ENCODE measurements at regions not wholly inside any gene's neighbourhood (a gene's known extent, or its start where the extent isn't known, plus 50 kb on each side); places are given as distances from the start of the nearest gene placed in this dataset.

- H3K27ac ChIP-seq, result no peak overlapping the region
- TF ChIP-seq ZFX (IDR thresholded peaks at IDR 0.05; ENCODE audit: borderline replicate concordance) (no peak), CTCF (IDR thresholded peaks at IDR 0.05) (no peak)
These were observed 210.7 kb upstream of the SLC24A2 start for GRCh38 chr9:19999491-20000057.

DNA sequence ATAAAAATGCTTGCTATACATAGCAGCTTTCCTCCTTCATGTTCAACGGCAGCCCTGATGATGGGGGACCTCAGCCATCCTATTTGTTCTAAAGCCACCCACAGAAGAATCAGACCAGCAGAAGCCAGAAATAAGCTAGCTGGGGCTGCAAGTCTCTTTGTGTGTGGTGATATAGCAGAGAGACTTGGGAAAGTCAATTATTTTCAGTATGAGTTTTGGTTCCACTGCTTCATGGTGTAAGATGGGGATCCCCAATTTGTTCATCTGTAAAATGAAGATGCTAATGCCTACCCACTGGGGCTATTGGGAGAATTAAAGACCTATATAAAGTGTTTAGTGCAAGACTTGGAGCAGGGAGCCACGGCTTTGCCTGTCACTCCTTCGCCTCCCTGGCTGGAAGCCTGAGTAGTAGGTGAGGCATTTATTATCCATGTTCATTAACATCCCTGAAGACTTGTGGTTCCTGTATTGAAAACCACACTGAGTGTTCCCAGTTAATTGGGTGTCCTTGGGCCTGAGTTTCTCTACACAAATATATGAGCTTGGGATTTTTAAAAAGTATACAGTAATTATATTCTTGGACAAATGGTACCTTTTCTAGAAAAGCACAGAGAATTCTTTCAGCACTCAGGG lies 210.1 kb upstream of the SLC24A2 start:
- TF ChIP-seq ZFX (IDR thresholded peaks at IDR 0.05; ENCODE audit: borderline replicate concordance), result no peak
- TF ChIP-seq CTCF (IDR thresholded peaks at IDR 0.05), result no peak
- no peak overlapping the region for H3K27ac ChIP-seq

- no peak overlapping the region for H3K27ac ChIP-seq
- TF ChIP-seq CTCF (IDR thresholded peaks at IDR 0.05) (no peak), ZFX (IDR thresholded peaks at IDR 0.05; ENCODE audit: borderline replicate concordance) (no peak)
These were observed 209.3 kb upstream of the SLC24A2 start for GRCh38 chr9:19998153-19998552.

DNA sequence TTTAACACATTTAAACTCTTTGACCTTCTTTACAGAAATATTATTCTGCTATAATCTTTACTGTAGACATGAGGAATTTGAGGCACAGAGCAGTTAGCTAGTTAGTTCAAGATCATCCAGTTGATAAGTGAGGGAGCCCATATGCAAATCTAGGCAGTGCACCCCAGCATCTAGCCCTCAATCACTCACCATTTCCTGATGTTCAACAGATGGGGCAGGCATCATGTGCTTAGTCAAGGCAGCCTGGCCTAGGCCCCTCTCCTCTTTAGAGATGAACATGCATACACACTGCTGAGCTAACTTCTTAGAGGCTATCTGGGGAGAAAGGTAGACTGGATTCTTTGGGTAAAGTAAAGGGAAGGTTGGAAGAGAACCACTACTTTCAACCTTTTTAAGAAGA lies 206.8 kb upstream of the SLC24A2 start:
- no peak for TF ChIP-seq ZFX (IDR thresholded peaks at IDR 0.05; ENCODE audit: borderline replicate concordance)
- no peak for TF ChIP-seq CTCF (IDR thresholded peaks at IDR 0.05)
- H3K27ac ChIP-seq, result no peak overlapping the region

DNA sequence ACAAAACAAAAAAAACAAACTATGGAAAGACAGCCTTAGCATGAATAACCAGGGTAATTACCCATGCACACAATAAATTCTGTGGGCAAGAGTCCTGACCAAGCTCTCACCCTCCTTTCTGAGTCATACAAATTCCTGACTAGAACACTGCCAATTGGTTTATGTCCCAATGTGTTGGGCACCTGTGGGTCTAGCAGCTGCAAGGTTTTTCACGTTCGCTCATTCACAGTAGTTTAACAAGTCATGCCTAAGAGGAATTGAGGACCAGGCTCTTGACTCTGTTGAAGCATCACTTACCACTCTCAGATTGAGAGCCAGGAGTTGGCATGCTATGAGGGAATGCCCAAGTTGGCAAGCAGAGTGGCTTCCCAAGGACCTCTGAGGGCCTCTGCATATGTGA lies 205.5 kb upstream of the SLC24A2 start:
- H3K27ac ChIP-seq, result no peak overlapping the region

GRCh38 chr9:19992556-19992955 lies 203.7 kb upstream of the SLC24A2 start:
- no peak overlapping the region for H3K27ac ChIP-seq
- TF ChIP-seq CTCF (IDR thresholded peaks at IDR 0.05) (no peak), ZFX (IDR thresholded peaks at IDR 0.05; ENCODE audit: borderline replicate concordance) (no peak)

More for the DNA sequence above, 205.5 kb upstream of the SLC24A2 start:
- TF ChIP-seq CTCF (IDR thresholded peaks at IDR 0.05), result no peak
- TF ChIP-seq ZFX (IDR thresholded peaks at IDR 0.05; ENCODE audit: borderline replicate concordance), result no peak

DNA sequence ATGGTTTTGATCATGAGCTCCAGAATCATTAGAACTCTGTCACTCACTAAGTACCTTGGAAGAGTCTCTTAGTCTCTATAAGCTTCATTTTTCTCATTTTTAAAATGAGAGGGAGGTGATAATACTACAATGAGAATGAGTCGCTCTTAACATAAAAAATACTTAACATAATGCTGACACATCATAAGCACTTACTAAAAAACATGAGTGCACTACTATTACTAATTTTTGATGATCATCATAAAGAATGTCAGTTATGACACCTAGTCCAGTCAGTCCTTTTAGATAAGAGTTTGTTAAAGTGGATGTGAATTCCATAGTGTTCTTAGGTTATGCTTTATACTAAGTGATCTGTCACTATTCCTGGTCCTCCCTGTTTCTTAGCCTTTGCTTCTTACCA lies 200.4 kb upstream of the SLC24A2 start:
- no peak overlapping the region for H3K27ac ChIP-seq
- no peak for TF ChIP-seq CTCF (IDR thresholded peaks at IDR 0.05)
- no peak for TF ChIP-seq ZFX (IDR thresholded peaks at IDR 0.05; ENCODE audit: borderline replicate concordance)

All from 22Rv1 (cell line).